IMR-90 (cell line): ENCODE measurements at regions not wholly inside any gene's neighbourhood (a gene's known extent, or its start where the extent isn't known, plus 50 kb on each side); places are given as distances from the start of the nearest gene placed in this dataset.

ENCODE experiments used
- ATAC-seq: fragments of 200-7000 bp; cut with Tn5 transposase; 2 replicates; pipeline ENCODE4 v1.9.1; 2020; ENCODE audit warnings: low read depth, mild to moderate bottlenecking, moderate library complexity
- BruUV-seq: library from RNA; stranded (reverse); fragments of 400-500 nt; replicated peaks from 2 replicates; lab custom pipeline; 2021; lab: Mats Ljungman, UMichigan
- CTCF ChIA-PET: fragments of 300-600 bp; formaldehyde crosslinking; extraction: SDS; loops from one replicate; lab custom pipeline; 2021; ENCODE audit warnings: antibody characterized with exemption; lab: Yijun Ruan, JAX
- POLR2A ChIA-PET: fragments of 300-600 bp; sonication (Branson Sonifier 250); formaldehyde crosslinking; loops from one replicate; lab custom pipeline; 2022; ENCODE audit warnings: antibody characterized with exemption; ENCODE audit not compliant: unreplicated experiment; lab: Charles Lee
- DNase-seq: peaks from one replicate; pipeline ENCODE4 v3.0.0; 2013
- H2AFZ ChIP-seq: replicated peaks from 2 replicates; pipeline ENCODE3; 2013; ENCODE audit warnings: low read length, mild to moderate bottlenecking; ENCODE audit not compliant: poor library complexity
- H2AK5ac ChIP-seq: 2 replicates; pipeline ENCODE4 v1.6.1; 2013; ENCODE audit warnings: low read depth, low read length, inconsistent platforms
- H2AK9ac ChIP-seq: replicated peaks from 2 replicates; pipeline ENCODE3; 2013; ENCODE audit warnings: mild to moderate bottlenecking, low read depth, low read length, moderate library complexity; ENCODE audit not compliant: poor library complexity
- H2BK120ac ChIP-seq: 2 replicates; pipeline ENCODE4 v1.6.1; 2013; ENCODE audit warnings: low read depth, low read length, inconsistent platforms
- H2BK15ac ChIP-seq: 3 replicates; pipeline ENCODE4 v1.6.1; 2013; ENCODE audit warnings: low read depth, low read length, inconsistent platforms
- H2BK20ac ChIP-seq: 2 replicates; pipeline ENCODE4 v1.6.1; 2013; ENCODE audit warnings: low read depth, mild to moderate bottlenecking, inconsistent platforms, low read length, moderate library complexity
- H2BK5ac ChIP-seq: 2 replicates; pipeline ENCODE4 v1.6.1; 2013; ENCODE audit warnings: mild to moderate bottlenecking, low read depth, low read length, inconsistent platforms; ENCODE audit not compliant: poor library complexity, severe bottlenecking
- H3K14ac ChIP-seq: replicated peaks from 2 replicates; pipeline ENCODE4 v1.6.1; 2013; ENCODE audit warnings: low read depth, low read length, inconsistent platforms
- H3K18ac ChIP-seq: 2 replicates; pipeline ENCODE4 v1.6.1; 2013; ENCODE audit warnings: low read depth, low read length, control low read depth
- H3K23ac ChIP-seq: 2 replicates; pipeline ENCODE4 v1.6.1; 2013; ENCODE audit warnings: low read depth, low read length, inconsistent platforms
- H3K27ac ChIP-seq: 2 replicates; pipeline ENCODE4 v1.5.1; 2013; ENCODE audit warnings: mild to moderate bottlenecking, control low read depth, low read length; ENCODE audit not compliant: insufficient read depth
- H3K27me3 ChIP-seq: 2 replicates; pipeline ENCODE4 v1.6.1; 2013; ENCODE audit warnings: low read length; ENCODE audit not compliant: control insufficient read depth, insufficient read depth
- H3K36me3 ChIP-seq: 2 replicates; pipeline ENCODE4 v1.6.1; 2013; ENCODE audit warnings: low read length, mixed read lengths; ENCODE audit not compliant: control insufficient read depth, insufficient read depth
- H3K4ac ChIP-seq: 2 replicates; pipeline ENCODE4 v1.6.1; 2013; ENCODE audit warnings: low read depth, low read length, inconsistent platforms
- H3K4me1 ChIP-seq: 2 replicates; pipeline ENCODE4 v1.6.1; 2013; ENCODE audit warnings: low read length, mixed read lengths; ENCODE audit not compliant: control insufficient read depth, insufficient read depth
- H3K4me2 ChIP-seq: 2 replicates; pipeline ENCODE4 v1.6.1; 2013; ENCODE audit warnings: low read depth, mild to moderate bottlenecking, control low read depth, low read length, moderate library complexity
- H3K4me3 ChIP-seq: 2 replicates; pipeline ENCODE4 v1.5.1; 2013; ENCODE audit warnings: low read depth, mild to moderate bottlenecking, control low read depth, low read length, moderate library complexity; ENCODE audit not compliant: insufficient read depth
- H3K56ac ChIP-seq: 2 replicates; pipeline ENCODE4 v1.6.1; 2013; ENCODE audit warnings: low read length, inconsistent platforms; ENCODE audit not compliant: insufficient read depth; ENCODE audit errors: extremely low read depth
- H3K79me1 ChIP-seq, 2 experiments: 2 replicates each; pipeline ENCODE4 v1.6.1; 2013; ENCODE audit warnings: low read length in 2 of 2, inconsistent platforms in 1 of 2, low read depth in 1 of 2
- H3K9ac ChIP-seq: 2 replicates; pipeline ENCODE4 v1.6.1; 2013; ENCODE audit warnings: low read depth, low read length, control low read depth
- H3K9me1 ChIP-seq: 2 replicates; pipeline ENCODE4 v1.6.1; 2013; ENCODE audit warnings: low read length, inconsistent platforms; ENCODE audit not compliant: insufficient read depth
- H3K9me3 ChIP-seq: 2 replicates; pipeline ENCODE4 v1.6.1; 2013; ENCODE audit warnings: low read length; ENCODE audit not compliant: control insufficient read depth, insufficient read depth
- H4K20me1 ChIP-seq: 2 replicates; pipeline ENCODE4 v1.6.1; 2013; ENCODE audit warnings: low read length, inconsistent platforms; ENCODE audit not compliant: insufficient read depth
- H4K5ac ChIP-seq: 2 replicates; pipeline ENCODE4 v1.6.1; 2013; ENCODE audit warnings: mild to moderate bottlenecking, low read depth, low read length, control low read depth
- H4K8ac ChIP-seq, 2 experiments: 2 replicates each; pipeline ENCODE4 v1.6.1; 2013; ENCODE audit warnings: low read depth in 2 of 2, low read length in 2 of 2, control low read depth in 1 of 2, inconsistent platforms in 1 of 2
- H4K91ac ChIP-seq: 2 replicates; pipeline ENCODE4 v1.6.1; 2013; ENCODE audit warnings: low read depth, low read length, inconsistent platforms; ENCODE audit not compliant: insufficient read depth
- CTCF ChIP-seq: conservative IDR thresholded peaks from 2 replicates; pipeline ENCODE4 v1.5.1; 2012; ENCODE audit warnings: mild to moderate bottlenecking, low read depth, low read length, improper control_type of control experiment
- FOS ChIP-seq: fragments of 150-350 bp; IDR thresholded peaks from 2 replicates; pipeline ENCODE4 v1.6.1; 2016; ENCODE audit warnings: low read depth, low read length
- MAZ ChIP-seq: IDR thresholded peaks from 2 replicates; pipeline ENCODE4 v1.6.1; 2012; ENCODE audit warnings: low read depth, mild to moderate bottlenecking, low read length, improper control_type of control experiment, moderate library complexity, borderline replicate concordance
- MXI1 ChIP-seq: IDR thresholded peaks from 2 replicates; pipeline ENCODE4 v1.6.1; 2012; ENCODE audit warnings: low read depth, mild to moderate bottlenecking, low read length, moderate library complexity, borderline replicate concordance
- NFE2L2 ChIP-seq: fragments of 150-350 bp; IDR thresholded peaks from 2 replicates; pipeline ENCODE4 v1.6.1; 2016; ENCODE audit warnings: low read depth, mild to moderate bottlenecking, low read length
- POLR2A ChIP-seq: IDR thresholded peaks from 2 replicates; pipeline ENCODE4 v1.6.1; 2012; ENCODE audit warnings: mild to moderate bottlenecking, low read depth, low read length
- RCOR1 ChIP-seq: IDR thresholded peaks from 2 replicates; pipeline ENCODE4 v1.6.1; 2012; ENCODE audit warnings: mild to moderate bottlenecking, low read length, improper control_type of control experiment; ENCODE audit not compliant: insufficient replicate concordance
- dilution Hi-C: fragments of 300-500 bp; cut with HindIII; formaldehyde crosslinking; loops from one replicate; pipeline ENCODE4 v1.14.3; 2018; ENCODE audit warnings: low sequenced_read_pairs; ENCODE audit not compliant: unreplicated experiment
- in situ Hi-C: fragments of 300-500 bp; cut with MboI; formaldehyde crosslinking; loops from 3 replicates; pipeline ENCODE4 v1.14.3; 2019; ENCODE audit warnings: low sequenced_read_pairs, inconsistent platforms, mixed read lengths
- intact Hi-C: fragments of 100-400 bp; cut with micrococcal nuclease; formaldehyde crosslinking; loops from 2 replicates; pipeline ENCODE4 v1.10.0; 2022

GRCh38 chr12:87283886-87284285, 745.3 kb downstream of the C12orf50 start:
- Histone ChIP-seq H3K4me1 (no peaks in the 10 kb centered on the region), H3K18ac (no peak overlapping the region), H3K36me3 (no peaks in the 10 kb centered on the region), H2BK120ac (no peak overlapping the region), H4K91ac (no peak overlapping the region), H2BK15ac (no peak overlapping the region), H3K14ac (no peak overlapping the region; the same call in 1 of the 2 replicates), H3K4me2 (no peak overlapping the region), H3K27me3 (no peaks in the 10 kb centered on the region), H2AK9ac (no peak overlapping the region), H2BK5ac (no peak overlapping the region), H3K27ac (no peak overlapping the region), H4K20me1 (no peaks in the 10 kb centered on the region), H2BK20ac (no peak overlapping the region), H3K79me1 (no peaks in the 10 kb centered on the region), H3K9me3 (no peaks in the 10 kb centered on the region), H3K23ac (no peak overlapping the region), H2AFZ (no peak overlapping the region), H3K9me1 (no peaks in the 10 kb centered on the region), H3K56ac (no peak overlapping the region), H2AK5ac (no peak overlapping the region), H3K9ac (no peak overlapping the region), H4K8ac (no peak overlapping the region), H3K4ac (no peak overlapping the region), H3K4me3 (no peak overlapping the region), H4K5ac (no peak overlapping the region)
- ATAC-seq (no peak), DNase-seq (no peak)
- BruUV-seq: no TSS peak
- dilution Hi-C loops: no loop called here
- POLR2A ChIA-PET: no interaction called here
- TF ChIP-seq MXI1: no peak
- TF ChIP-seq CTCF: no peak
- TF ChIP-seq MAZ: no peak
- no peak for TF ChIP-seq FOS
- TF ChIP-seq NFE2L2: no peak
- TF ChIP-seq RCOR1: no peak
- TF ChIP-seq POLR2A: no peak
- in situ Hi-C loops: no loop called here
- CTCF ChIA-PET: no interaction called here
- intact Hi-C loops: no loop called here
